GM21529 (cell line): ENCODE measurements at regions not wholly inside any gene's neighbourhood (a gene's known extent, or its start where the extent isn't known, plus 50 kb on each side); places are given as distances from the start of the nearest gene placed in this dataset.

ENCODE experiments used
- ATAC-seq: cut with Tn5 transposase; IDR thresholded peaks from one replicate; pipeline ENCODE4 v1.9.1; 2021; ENCODE audit not compliant: unreplicated experiment

GRCh38 chr3:44015170-44015569 lies 226.5 kb upstream of the TOPAZ1 start:
- ATAC-seq = no peak

GRCh38 chr3:44016818-44017217 lies 224.9 kb upstream of the TOPAZ1 start:
- ATAC-seq = no peak

- ATAC-seq = no peak
Observed at GRCh38 chr3:44018926-44019325, 222.8 kb upstream of the TOPAZ1 start.

- no peak for ATAC-seq
Observed at GRCh38 chr3:44019736-44020135, 221.9 kb upstream of the TOPAZ1 start.

GRCh38 chr3:44020143-44020542 lies 221.5 kb upstream of the TOPAZ1 start:
- ATAC-seq = no peak

GRCh38 chr3:44021651-44022594 lies 219.8 kb upstream of the TOPAZ1 start:
- no peak for ATAC-seq

GRCh38 chr3:44023961-44024593 lies 217.6 kb upstream of the TOPAZ1 start:
- no peak for ATAC-seq

- ATAC-seq = no peak
Observed at GRCh38 chr3:44026220-44026865, 215.3 kb upstream of the TOPAZ1 start.

GRCh38 chr3:44029100-44029499 lies 212.6 kb upstream of the TOPAZ1 start:
- ATAC-seq = no peak

- ATAC-seq = no peak
Observed at GRCh38 chr3:44030285-44030684, 211.4 kb upstream of the TOPAZ1 start.

- no peak for ATAC-seq
Observed at GRCh38 chr3:44030687-44031305, 210.9 kb upstream of the TOPAZ1 start.

GRCh38 chr3:44031387-44032380 lies 210.0 kb upstream of the TOPAZ1 start:
- ATAC-seq = no peak

GRCh38 chr3:44032487-44032886 lies 209.2 kb upstream of the TOPAZ1 start:
- no peak for ATAC-seq

GRCh38 chr3:44033123-44033522 lies 208.6 kb upstream of the TOPAZ1 start:
- ATAC-seq = no peak

- ATAC-seq = no peak
Observed at GRCh38 chr3:44036850-44037249, 204.8 kb upstream of the TOPAZ1 start.

- no peak for ATAC-seq
Observed at GRCh38 chr3:44039006-44039405, 202.7 kb upstream of the TOPAZ1 start.

- no peak for ATAC-seq
Observed at GRCh38 chr3:44041726-44042125, 200.0 kb upstream of the TOPAZ1 start.

- ATAC-seq = no peak
Observed at GRCh38 chr3:44042772-44043171, 198.9 kb upstream of the TOPAZ1 start.

- peak; percentile 87 for ATAC-seq
Observed at GRCh38 chr3:44045476-44046275, 196.0 kb upstream of the TOPAZ1 start.
